ENCODE measurements at regions not wholly inside any gene's neighbourhood (a gene's known extent, or its start where the extent isn't known, plus 50 kb on each side); places are given as distances from the start of the nearest gene placed in this dataset.

DNA sequence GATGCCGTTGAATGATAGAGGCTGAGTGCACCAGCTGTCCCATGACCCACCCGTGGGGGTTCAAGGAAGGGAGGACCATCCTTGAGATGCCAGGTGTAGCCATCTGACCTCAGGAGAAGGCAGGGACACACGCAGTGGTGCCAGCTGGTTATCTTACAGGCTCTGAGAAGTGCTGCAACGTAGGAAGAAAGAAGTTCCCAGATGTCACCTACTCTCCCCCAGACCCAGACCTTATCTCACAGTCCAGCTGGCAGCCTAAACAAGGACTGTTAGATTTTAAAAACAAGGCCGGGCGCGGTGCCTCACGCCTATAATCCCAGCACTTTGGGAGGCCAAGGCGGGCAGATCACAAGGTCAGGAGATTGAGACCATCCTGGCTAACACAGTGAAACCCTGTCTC, 1307.6 kb downstream of the TBC1D22A start:
- TF ChIP-seq CREB5 (CRISPR knock-in tag; IDR thresholded peaks at IDR 0.05; ENCODE audit: low read depth) (no peak), TOX (CRISPR knock-in tag; IDR thresholded peaks at IDR 0.05; ENCODE audit: borderline replicate concordance) (no peak), ARNTL (CRISPR knock-in tag; IDR thresholded peaks at IDR 0.05; ENCODE audit: borderline replicate concordance, low read depth) (no peak), OSR1 (CRISPR knock-in tag; IDR thresholded peaks at IDR 0.05) (no peak), BACH2 (CRISPR knock-in tag; IDR thresholded peaks at IDR 0.05; ENCODE audit: borderline replicate concordance) (no peak), ZNF70 (CRISPR knock-in tag; IDR thresholded peaks at IDR 0.05) (no peak), ISL1 (CRISPR knock-in tag; IDR thresholded peaks at IDR 0.05) (no peak), ZFP30 (CRISPR knock-in tag; IDR thresholded peaks at IDR 0.05) (no peak), ZFP3 (CRISPR knock-in tag; IDR thresholded peaks at IDR 0.05) (no peak), CSDC2 (CRISPR knock-in tag; IDR thresholded peaks at IDR 0.05) (no peak), RARB (CRISPR knock-in tag; IDR thresholded peaks at IDR 0.05) (no peak), ZC3H10 (CRISPR knock-in tag; IDR thresholded peaks at IDR 0.05) (no peak)
- TF ChIP-seq, protein P1, sequence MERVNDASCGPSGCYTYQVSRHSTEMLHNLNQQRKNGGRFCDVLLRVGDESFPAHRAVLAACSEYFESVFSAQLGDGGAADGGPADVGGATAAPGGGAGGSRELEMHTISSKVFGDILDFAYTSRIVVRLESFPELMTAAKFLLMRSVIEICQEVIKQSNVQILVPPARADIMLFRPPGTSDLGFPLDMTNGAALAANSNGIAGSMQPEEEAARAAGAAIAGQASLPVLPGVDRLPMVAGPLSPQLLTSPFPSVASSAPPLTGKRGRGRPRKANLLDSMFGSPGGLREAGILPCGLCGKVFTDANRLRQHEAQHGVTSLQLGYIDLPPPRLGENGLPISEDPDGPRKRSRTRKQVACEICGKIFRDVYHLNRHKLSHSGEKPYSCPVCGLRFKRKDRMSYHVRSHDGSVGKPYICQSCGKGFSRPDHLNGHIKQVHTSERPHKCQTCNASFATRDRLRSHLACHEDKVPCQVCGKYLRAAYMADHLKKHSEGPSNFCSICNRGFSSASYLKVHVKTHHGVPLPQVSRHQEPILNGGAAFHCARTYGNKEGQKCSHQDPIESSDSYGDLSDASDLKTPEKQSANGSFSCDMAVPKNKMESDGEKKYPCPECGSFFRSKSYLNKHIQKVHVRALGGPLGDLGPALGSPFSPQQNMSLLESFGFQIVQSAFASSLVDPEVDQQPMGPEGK (CRISPR knock-in tag; IDR thresholded peaks at IDR 0.05; ENCODE audit: borderline replicate concordance): no peak

All from SK-N-SH treated with all-trans-retinoic acid at 6 μM for 48 hours (cell line).